ENCODE measurements at regions not wholly inside any gene's neighbourhood (a gene's known extent, or its start where the extent isn't known, plus 50 kb on each side); places are given as distances from the start of the nearest gene placed in this dataset.

DNA sequence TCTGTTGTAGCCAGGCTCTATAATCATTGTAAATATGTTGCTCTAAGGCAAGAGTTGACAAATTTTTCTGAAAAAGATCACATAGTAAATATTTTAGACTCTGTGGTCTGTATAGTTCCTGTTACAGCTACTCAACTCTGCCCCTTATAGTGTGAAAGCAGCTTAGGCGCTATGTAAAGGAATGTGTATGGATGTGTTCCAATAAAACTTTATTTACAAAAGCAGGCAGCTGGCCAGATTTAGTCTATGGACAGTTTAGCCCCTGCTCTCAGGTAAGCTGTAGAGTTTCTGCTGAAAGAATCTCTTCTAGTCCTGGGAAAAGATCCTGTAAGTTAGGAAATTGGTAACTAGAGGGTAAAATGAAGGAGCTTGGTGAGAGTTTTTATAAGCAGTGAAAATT lies 133.1 kb downstream of the SALL1 start:
- no TSS peak for BruUV-seq (replicated peaks)
- Histone ChIP-seq H3K27me3 (ENCODE audit: control insufficient read depth, insufficient read depth, low read length) (no peaks in the 10 kb centered on the region), H3K14ac (replicated peaks; ENCODE audit: low read depth, low read length) (no peak overlapping the region), H3K9me1 (ENCODE audit: insufficient read depth, low read length) (no peaks in the 10 kb centered on the region), H3K27ac (ENCODE audit: insufficient read depth, low read length) (no peak overlapping the region), H3K18ac (ENCODE audit: low read depth, low read length) (no peak overlapping the region), H4K8ac (ENCODE audit: low read depth in 2 of 2, low read length in 2 of 2) (no peak overlapping the region), H4K91ac (ENCODE audit: insufficient read depth, low read depth, low read length) (no peak overlapping the region), H2BK5ac (ENCODE audit: low read depth, low read length, poor library complexity, severe bottlenecking) (no peak overlapping the region), H2AK5ac (ENCODE audit: low read depth, low read length) (no peak overlapping the region), H4K20me1 (ENCODE audit: insufficient read depth, low read length) (no peaks in the 10 kb centered on the region), H3K79me1 (ENCODE audit: low read depth in 1 of 2, low read length in 2 of 2) (no peaks in the 10 kb centered on the region), H3K9me3 (ENCODE audit: control insufficient read depth, insufficient read depth, low read length) (no peaks in the 10 kb centered on the region), H3K9ac (ENCODE audit: low read depth, low read length) (no peak overlapping the region), H3K4ac (ENCODE audit: low read depth, low read length) (no peak overlapping the region), H2BK120ac (ENCODE audit: low read depth, low read length) (no peak overlapping the region), H4K5ac (ENCODE audit: low read depth, low read length) (no peak overlapping the region), H2BK15ac (ENCODE audit: low read depth, low read length) (no peak overlapping the region), H2BK20ac (ENCODE audit: low read depth, low read length) (no peak overlapping the region), H3K23ac (ENCODE audit: low read depth, low read length) (no peak overlapping the region), H3K4me1 (ENCODE audit: control insufficient read depth, insufficient read depth, low read length) (no peaks in the 10 kb centered on the region), H2AFZ (replicated peaks; ENCODE audit: low read length, poor library complexity) (no peak overlapping the region), H3K36me3 (ENCODE audit: control insufficient read depth, insufficient read depth, low read length) (no peaks in the 10 kb centered on the region), H3K56ac (ENCODE audit: extremely low read depth, insufficient read depth, low read length) (no peak overlapping the region), H2AK9ac (replicated peaks; ENCODE audit: low read depth, low read length, poor library complexity) (no peak overlapping the region), H3K4me2 (ENCODE audit: low read depth, low read length) (no peak overlapping the region), H3K4me3 (ENCODE audit: insufficient read depth, low read depth, low read length) (no peak overlapping the region)
- no peak for TF ChIP-seq RFX5 (IDR thresholded peaks at IDR 0.05; ENCODE audit: low read depth, low read length)
- TF ChIP-seq RAD21 (IDR thresholded peaks at IDR 0.05; ENCODE audit: low read length) = no peak
- TF ChIP-seq MAFK (IDR thresholded peaks at IDR 0.05; ENCODE audit: low read depth, low read length) = no peak
- no peak for TF ChIP-seq MAZ (IDR thresholded peaks at IDR 0.05; ENCODE audit: borderline replicate concordance, low read depth, low read length)
- TF ChIP-seq, protein P1, sequence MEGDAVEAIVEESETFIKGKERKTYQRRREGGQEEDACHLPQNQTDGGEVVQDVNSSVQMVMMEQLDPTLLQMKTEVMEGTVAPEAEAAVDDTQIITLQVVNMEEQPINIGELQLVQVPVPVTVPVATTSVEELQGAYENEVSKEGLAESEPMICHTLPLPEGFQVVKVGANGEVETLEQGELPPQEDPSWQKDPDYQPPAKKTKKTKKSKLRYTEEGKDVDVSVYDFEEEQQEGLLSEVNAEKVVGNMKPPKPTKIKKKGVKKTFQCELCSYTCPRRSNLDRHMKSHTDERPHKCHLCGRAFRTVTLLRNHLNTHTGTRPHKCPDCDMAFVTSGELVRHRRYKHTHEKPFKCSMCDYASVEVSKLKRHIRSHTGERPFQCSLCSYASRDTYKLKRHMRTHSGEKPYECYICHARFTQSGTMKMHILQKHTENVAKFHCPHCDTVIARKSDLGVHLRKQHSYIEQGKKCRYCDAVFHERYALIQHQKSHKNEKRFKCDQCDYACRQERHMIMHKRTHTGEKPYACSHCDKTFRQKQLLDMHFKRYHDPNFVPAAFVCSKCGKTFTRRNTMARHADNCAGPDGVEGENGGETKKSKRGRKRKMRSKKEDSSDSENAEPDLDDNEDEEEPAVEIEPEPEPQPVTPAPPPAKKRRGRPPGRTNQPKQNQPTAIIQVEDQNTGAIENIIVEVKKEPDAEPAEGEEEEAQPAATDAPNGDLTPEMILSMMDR (conservative IDR thresholded peaks at IDR 0.05; ENCODE audit: low read depth, low read length) = no peak
- no peak for TF ChIP-seq SMC3 (IDR thresholded peaks at IDR 0.05; ENCODE audit: low read depth, low read length)
- TF ChIP-seq BHLHE40 (IDR thresholded peaks at IDR 0.05; ENCODE audit: low read depth, low read length) = no peak
- TF ChIP-seq NFE2L2 (IDR thresholded peaks at IDR 0.05; ENCODE audit: low read depth, low read length) = no peak
- no peak for ATAC-seq (ENCODE audit: low read depth)
- in situ Hi-C loops (cut with MboI; ENCODE audit: low sequenced_read_pairs) (no loop called here), intact Hi-C loops (cut with micrococcal nuclease) (no loop called here), dilution Hi-C loops (cut with HindIII; ENCODE audit: low sequenced_read_pairs, unreplicated experiment) (no loop called here)
- ChIA-PET POLR2A (ENCODE audit: unreplicated experiment) (no interaction called here), CTCF (no interaction called here)
- WGBS, 2 experiments (ENCODE audit: extremely low coverage in 2 of 2, insufficient read length in 1 of 2) = no CpG with 5 or more reads among the region's 1 CpG
- no peak for DNase-seq

Data from IMR-90 (cell line).